ENCODE measurements at regions not wholly inside any gene's neighbourhood (a gene's known extent, or its start where the extent isn't known, plus 50 kb on each side); places are given as distances from the start of the nearest gene placed in this dataset.
A peak's percentile ranks its signal among the peaks of the same experiment; 100 is the strongest.

DNA sequence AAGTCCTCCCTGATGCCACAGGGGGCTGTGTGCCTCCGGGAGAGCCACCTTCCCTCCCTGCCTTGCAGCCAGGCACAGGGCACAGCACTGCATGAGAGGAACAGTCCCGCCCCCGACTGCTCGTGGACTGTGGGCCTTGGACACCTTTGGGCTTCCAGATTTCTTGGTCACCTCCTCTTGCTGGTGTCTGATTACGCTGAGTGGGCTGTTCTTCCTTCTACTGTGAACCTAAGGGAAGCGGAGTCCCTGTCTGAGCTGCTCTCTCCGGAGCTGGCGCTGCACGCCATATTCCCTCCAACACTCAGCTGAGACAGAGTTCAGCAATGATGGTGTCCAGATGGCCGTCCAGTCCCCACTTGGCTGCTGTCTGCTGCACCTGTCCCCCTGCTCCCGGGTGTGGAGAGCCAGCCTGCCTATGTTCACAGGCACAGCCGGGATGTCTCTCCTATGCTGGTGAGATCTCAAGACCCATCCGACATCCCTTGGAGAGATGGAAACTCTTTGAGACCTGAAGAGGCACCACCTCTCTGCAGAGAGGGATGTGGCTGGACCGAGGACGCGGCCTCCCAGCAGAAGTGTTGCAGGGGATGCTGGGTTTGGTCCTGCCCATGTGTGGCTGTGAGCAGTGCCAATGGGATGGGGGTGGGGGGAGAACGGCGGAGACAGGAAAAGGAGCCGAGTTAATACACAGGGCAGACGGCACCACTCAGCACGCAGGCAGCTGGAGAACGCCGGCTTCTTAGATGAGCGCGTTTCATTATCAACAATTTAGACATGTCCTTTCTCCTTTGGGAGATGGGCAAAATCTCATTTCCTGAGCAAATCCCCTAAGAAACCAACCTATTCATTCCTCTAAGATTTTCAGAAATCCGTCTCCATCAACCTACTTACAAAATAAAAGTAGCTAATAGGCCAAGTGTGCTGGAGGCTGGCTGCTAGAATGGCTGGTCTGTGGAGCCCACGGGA is 171.9 kb downstream of the ENGASE start:
- ATAC-seq = no peak
- H3K4me3 Mint-ChIP-seq = no peak overlapping the region
- Histone ChIP-seq H3K9me3 (ENCODE audit: control insufficient read depth in 2 of 3, low read length in 3 of 3) (no peaks in the 10 kb centered on the region), H3K4me3 (ENCODE audit: low read length) (no peak overlapping the region), H3K27me3 (ENCODE audit: control insufficient read depth in 2 of 2, insufficient read depth in 2 of 2, low read length in 2 of 2) (no peaks in the 10 kb centered on the region), H3K27ac (ENCODE audit: low read depth, low read length) (no peak overlapping the region), H3K4me1 (ENCODE audit: control insufficient read depth in 2 of 2, insufficient read depth in 2 of 2, low read length in 2 of 2) (no peaks in the 10 kb centered on the region), H3K36me3 (ENCODE audit: control insufficient read depth in 2 of 3, insufficient read depth in 3 of 3, low read length in 3 of 3) (no peaks in the 10 kb centered on the region)
- peak overlapping the region in 1 of 9 donors; percentile 56 for H3K27ac Mint-ChIP-seq
- ChIA-PET CTCF (no interaction called here), POLR2A (no interaction called here)
- H3K9me3 Mint-ChIP-seq = peaks cover 0 to 3% (median 0%) of the 10 kb centered on the region in 11 donors
- DNase-seq = no peak
- no peaks in the 10 kb centered on the region for H3K36me3 Mint-ChIP-seq
- peaks cover 5 to 36% (median 16%) of the 10 kb centered on the region in 5 donors for H3K27me3 Mint-ChIP-seq
- intact Hi-C loops (cut with micrococcal nuclease) = no loop called here
- H3K4me1 Mint-ChIP-seq = peaks cover 0 to 3% (median 0%) of the 10 kb centered on the region in 7 donors

DNA sequence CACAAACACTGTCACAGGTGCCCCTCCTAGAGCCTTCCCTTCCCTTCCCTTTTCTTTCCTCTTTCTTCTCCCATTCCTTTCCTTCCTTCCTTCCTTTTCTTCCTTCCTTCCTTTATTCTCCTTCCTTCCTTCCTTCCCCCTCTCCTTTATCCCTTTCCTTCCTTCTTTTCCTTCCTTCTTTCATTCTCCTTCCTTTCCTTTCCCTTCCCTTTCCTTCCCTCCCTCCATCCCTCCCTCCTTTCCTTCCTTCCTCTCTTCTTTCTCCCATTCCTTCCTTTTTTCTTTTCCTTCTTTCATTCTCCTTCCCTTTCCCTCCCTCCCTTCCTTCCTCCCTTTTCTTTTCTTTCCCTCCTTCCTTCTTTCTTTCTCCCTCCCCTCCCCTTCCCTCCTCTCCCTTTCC is 170.0 kb downstream of the ENGASE start:
- Histone ChIP-seq H3K4me3 (ENCODE audit: low read length) (no peak overlapping the region), H3K27ac (ENCODE audit: low read depth, low read length) (no peak overlapping the region), H3K27me3 (ENCODE audit: control insufficient read depth in 2 of 2, insufficient read depth in 2 of 2, low read length in 2 of 2) (no peaks in the 10 kb centered on the region), H3K4me1 (ENCODE audit: control insufficient read depth in 2 of 2, insufficient read depth in 2 of 2, low read length in 2 of 2) (no peaks in the 10 kb centered on the region), H3K36me3 (ENCODE audit: control insufficient read depth in 2 of 3, insufficient read depth in 3 of 3, low read length in 3 of 3) (no peaks in the 10 kb centered on the region), H3K9me3 (ENCODE audit: control insufficient read depth in 2 of 3, low read length in 3 of 3) (no peaks in the 10 kb centered on the region)
- intact Hi-C loops (cut with micrococcal nuclease) = no loop called here
- Mint-ChIP-seq H3K36me3 (no peaks in the 10 kb centered on the region), H3K9me3 (peaks cover 0 to 5% (median 0%) of the 10 kb centered on the region in 11 donors), H3K27ac (no peak overlapping the region), H3K4me1 (peaks cover 0 to 1% (median 0%) of the 10 kb centered on the region in 7 donors), H3K27me3 (peaks cover 2 to 19% (median 5%) of the 10 kb centered on the region in 5 donors), H3K4me3 (no peak overlapping the region)
- CTCF ChIA-PET = no interaction called here
- DNase-seq = no peak
- no peak for ATAC-seq
- POLR2A ChIA-PET = no interaction called here

DNA sequence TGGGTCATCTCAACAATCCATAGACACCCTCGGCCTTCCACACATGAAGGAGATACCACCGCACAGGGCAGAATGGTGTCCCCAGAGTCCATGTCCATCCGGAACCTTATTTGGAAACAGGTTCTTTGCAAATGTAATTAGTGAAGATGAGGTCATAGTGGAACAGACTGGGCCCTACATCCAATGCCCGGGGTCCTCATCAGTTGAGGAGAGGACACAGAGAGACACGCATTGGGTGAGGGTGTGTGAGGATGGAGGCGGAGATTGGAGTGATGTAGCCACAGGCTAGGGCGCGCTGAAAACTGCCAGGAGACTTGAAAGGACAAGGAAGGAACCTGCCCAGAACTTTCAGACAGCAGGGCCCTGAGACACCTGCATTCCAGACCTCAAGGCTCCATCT is 169.4 kb downstream of the ENGASE start:
- H3K27ac Mint-ChIP-seq = no peak overlapping the region
- Histone ChIP-seq H3K9me3 (ENCODE audit: control insufficient read depth in 2 of 3, low read length in 3 of 3) (no peaks in the 10 kb centered on the region), H3K4me3 (ENCODE audit: low read length) (no peak overlapping the region), H3K4me1 (ENCODE audit: control insufficient read depth in 2 of 2, insufficient read depth in 2 of 2, low read length in 2 of 2) (no peaks in the 10 kb centered on the region), H3K27me3 (ENCODE audit: control insufficient read depth in 2 of 2, insufficient read depth in 2 of 2, low read length in 2 of 2) (no peaks in the 10 kb centered on the region), H3K27ac (ENCODE audit: low read depth, low read length) (no peak overlapping the region), H3K36me3 (ENCODE audit: control insufficient read depth in 2 of 3, insufficient read depth in 3 of 3, low read length in 3 of 3) (no peaks in the 10 kb centered on the region)
- H3K9me3 Mint-ChIP-seq = peaks cover 0 to 5% (median 0%) of the 10 kb centered on the region in 11 donors
- ChIA-PET CTCF (no interaction called here), POLR2A (no interaction called here)
- no peaks in the 10 kb centered on the region for H3K4me1 Mint-ChIP-seq
- intact Hi-C loops (cut with micrococcal nuclease) = no loop called here
- no peak overlapping the region for H3K4me3 Mint-ChIP-seq
- no peaks in the 10 kb centered on the region for H3K36me3 Mint-ChIP-seq
- peaks cover 0 to 13% (median 0%) of the 10 kb centered on the region in 5 donors for H3K27me3 Mint-ChIP-seq
- ATAC-seq = no peak
- DNase-seq = no peak

DNA sequence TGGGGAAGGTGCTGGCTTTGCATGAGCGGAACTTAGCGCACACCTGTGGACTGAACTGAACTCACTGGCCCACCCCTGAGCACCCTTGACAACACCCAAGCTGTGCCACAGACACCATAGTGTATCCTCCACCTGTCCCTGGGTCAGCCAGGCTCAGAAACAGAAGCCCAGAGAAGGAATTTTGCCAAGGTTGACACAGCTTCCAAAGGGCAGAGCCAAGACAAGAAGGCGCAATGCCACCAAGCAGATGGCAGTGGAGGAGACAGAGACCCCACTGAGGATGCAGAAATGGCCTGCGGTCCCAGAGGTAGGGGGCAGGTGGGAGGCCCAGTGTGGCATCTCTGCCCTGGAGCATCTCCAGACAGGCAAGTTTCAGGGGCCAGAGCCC is 169.0 kb downstream of the ENGASE start:
- Mint-ChIP-seq H3K27ac (no peak overlapping the region), H3K27me3 (peaks cover 0 to 13% (median 0%) of the 10 kb centered on the region in 5 donors), H3K4me3 (no peak overlapping the region), H3K36me3 (no peaks in the 10 kb centered on the region), H3K9me3 (peaks cover 0 to 5% (median 0%) of the 10 kb centered on the region in 11 donors), H3K4me1 (no peaks in the 10 kb centered on the region)
- ATAC-seq (no peak), DNase-seq (no peak)
- H3K27me3 ChIP-seq (ENCODE audit: control insufficient read depth in 2 of 2, insufficient read depth in 2 of 2, low read length in 2 of 2) = no peaks in the 10 kb centered on the region
- no peak overlapping the region for H3K4me3 ChIP-seq (ENCODE audit: low read length)
- H3K36me3 ChIP-seq (ENCODE audit: control insufficient read depth in 2 of 3, insufficient read depth in 3 of 3, low read length in 3 of 3) = no peaks in the 10 kb centered on the region
- H3K4me1 ChIP-seq (ENCODE audit: control insufficient read depth in 2 of 2, insufficient read depth in 2 of 2, low read length in 2 of 2) = no peaks in the 10 kb centered on the region
- no peak overlapping the region for H3K27ac ChIP-seq (ENCODE audit: low read depth, low read length)
- ChIA-PET POLR2A (no interaction called here), CTCF (no interaction called here)
- no peaks in the 10 kb centered on the region for H3K9me3 ChIP-seq (ENCODE audit: control insufficient read depth in 2 of 3, low read length in 3 of 3)
- intact Hi-C loops (cut with micrococcal nuclease) = no loop called here

DNA sequence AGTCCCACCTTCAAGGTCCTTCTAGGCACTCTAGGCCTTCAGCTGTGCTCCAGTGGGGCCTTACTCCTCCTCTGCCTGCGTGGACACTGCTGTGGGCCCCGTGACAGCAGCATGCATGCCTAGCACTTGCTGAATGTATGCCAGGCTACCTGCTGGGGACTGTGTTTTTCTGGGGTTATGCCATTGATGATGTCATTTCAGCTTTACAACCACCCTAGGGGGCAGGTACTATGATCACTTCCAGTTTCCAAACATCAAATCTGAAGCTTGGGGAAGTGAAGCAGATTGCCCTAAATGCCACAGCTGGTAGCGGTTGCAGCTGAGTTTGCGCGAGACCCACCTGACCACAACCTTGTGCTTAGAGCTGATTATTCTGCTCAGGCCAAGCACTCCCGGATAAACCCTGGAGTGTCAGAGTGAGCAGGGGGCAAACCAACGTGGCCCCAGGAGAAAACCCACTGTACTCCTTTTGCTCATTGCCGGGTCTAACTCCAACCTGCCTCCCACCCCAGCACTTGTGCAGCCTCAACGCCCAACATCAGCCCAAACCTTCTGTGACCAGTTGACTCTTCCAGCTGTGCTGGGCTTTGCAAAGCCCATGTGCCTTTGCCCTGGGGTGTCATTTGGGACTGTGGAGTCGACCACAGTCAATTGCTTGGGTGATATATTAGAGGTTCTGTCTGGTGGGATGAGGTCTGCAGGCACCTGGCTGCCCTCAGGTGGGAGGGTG is 168.4 kb downstream of the ENGASE start:
- ChIA-PET CTCF (no interaction called here), POLR2A (no interaction called here)
- H3K9me3 Mint-ChIP-seq = peaks cover 0 to 5% (median 0%) of the 10 kb centered on the region in 11 donors
- H3K27me3 Mint-ChIP-seq = peaks cover 0 to 13% (median 0%) of the 10 kb centered on the region in 5 donors
- H3K4me1 ChIP-seq (ENCODE audit: control insufficient read depth in 2 of 2, insufficient read depth in 2 of 2, low read length in 2 of 2) = no peaks in the 10 kb centered on the region
- H3K27me3 ChIP-seq (ENCODE audit: control insufficient read depth in 2 of 2, insufficient read depth in 2 of 2, low read length in 2 of 2) = no peaks in the 10 kb centered on the region
- no peak overlapping the region for H3K4me3 ChIP-seq (ENCODE audit: low read length)
- H3K27ac ChIP-seq (ENCODE audit: low read depth, low read length) = no peak overlapping the region
- intact Hi-C loops (cut with micrococcal nuclease) = no loop called here
- no peaks in the 10 kb centered on the region for H3K36me3 ChIP-seq (ENCODE audit: control insufficient read depth in 2 of 3, insufficient read depth in 3 of 3, low read length in 3 of 3)
- H3K27ac Mint-ChIP-seq = no peak overlapping the region
- ATAC-seq (no peak), DNase-seq (no peak)
- H3K4me3 Mint-ChIP-seq = no peak overlapping the region
- no peaks in the 10 kb centered on the region for H3K36me3 Mint-ChIP-seq
- H3K4me1 Mint-ChIP-seq = no peaks in the 10 kb centered on the region
- H3K9me3 ChIP-seq (ENCODE audit: control insufficient read depth in 2 of 3, low read length in 3 of 3) = no peaks in the 10 kb centered on the region

DNA sequence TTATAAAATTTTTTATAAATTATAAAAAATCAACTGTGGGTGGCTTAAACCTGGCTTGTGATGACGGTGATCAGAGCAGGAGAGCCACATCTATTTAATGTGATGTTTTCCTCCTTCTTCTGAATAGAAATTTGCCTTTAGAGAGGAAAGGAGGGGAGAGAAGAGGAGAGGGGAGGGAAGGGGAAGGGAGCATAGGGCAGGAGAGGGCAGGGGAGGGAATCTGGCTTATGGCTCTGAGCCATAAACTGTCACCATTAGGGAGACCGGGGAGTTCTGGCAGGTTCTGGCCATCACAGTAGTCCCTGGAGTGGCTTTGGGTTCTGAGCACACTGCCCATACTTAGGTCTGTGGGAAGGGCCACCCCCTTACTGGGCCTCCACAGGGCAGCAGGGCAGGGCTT is 167.8 kb downstream of the ENGASE start:
- Mint-ChIP-seq H3K4me1 (no peaks in the 10 kb centered on the region), H3K36me3 (no peaks in the 10 kb centered on the region), H3K27ac (no peak overlapping the region), H3K9me3 (peaks cover 0 to 5% (median 0%) of the 10 kb centered on the region in 11 donors), H3K27me3 (peaks cover 0 to 13% (median 0%) of the 10 kb centered on the region in 5 donors), H3K4me3 (no peak overlapping the region)
- H3K4me1 ChIP-seq (ENCODE audit: control insufficient read depth in 2 of 2, insufficient read depth in 2 of 2, low read length in 2 of 2) = no peaks in the 10 kb centered on the region
- H3K27ac ChIP-seq (ENCODE audit: low read depth, low read length) = no peak overlapping the region
- intact Hi-C loops (cut with micrococcal nuclease) = no loop called here
- ATAC-seq (no peak), DNase-seq (no peak)
- no peaks in the 10 kb centered on the region for H3K27me3 ChIP-seq (ENCODE audit: control insufficient read depth in 2 of 2, insufficient read depth in 2 of 2, low read length in 2 of 2)
- H3K4me3 ChIP-seq (ENCODE audit: low read length) = no peak overlapping the region
- POLR2A ChIA-PET = no interaction called here
- H3K36me3 ChIP-seq (ENCODE audit: control insufficient read depth in 2 of 3, insufficient read depth in 3 of 3, low read length in 3 of 3) = no peaks in the 10 kb centered on the region
- H3K9me3 ChIP-seq (ENCODE audit: control insufficient read depth in 2 of 3, low read length in 3 of 3) = no peaks in the 10 kb centered on the region
- CTCF ChIA-PET = no interaction called here

Measured in naive thymus-derived CD4-positive, alpha-beta T cell (primary cell).